ENCODE measurements at regions not wholly inside any gene's neighbourhood (a gene's known extent, or its start where the extent isn't known, plus 50 kb on each side); places are given as distances from the start of the nearest gene placed in this dataset.

DNA sequence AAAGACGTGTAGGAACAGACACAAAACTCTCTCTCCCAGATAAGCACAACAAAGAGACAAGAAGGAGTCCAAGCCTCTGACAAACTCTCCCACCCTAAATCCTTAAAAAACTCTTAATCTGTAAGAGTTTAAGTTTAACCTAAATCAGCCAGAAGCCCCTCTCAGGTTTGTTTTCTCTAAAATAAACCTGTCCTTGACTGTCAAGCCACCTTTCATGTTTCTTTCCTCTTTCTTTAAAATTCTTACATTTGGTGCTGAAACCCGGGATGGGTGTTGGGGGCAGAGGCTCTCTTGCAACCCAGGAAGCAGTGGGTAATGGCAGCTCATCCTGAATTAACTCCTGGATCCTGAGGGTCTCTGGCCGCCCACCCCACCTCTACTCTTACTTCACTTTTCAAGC lies 107.8 kb upstream of the TENT5D start:
- Histone ChIP-seq H3K4me3 (no peak overlapping the region), H3K4me1 (no peaks in the 10 kb centered on the region), H3K9me3 (no peaks in the 10 kb centered on the region), H3K27ac (no peak overlapping the region), H3K27me3 (no peaks in the 10 kb centered on the region), H3K36me3 (no peaks in the 10 kb centered on the region)
- intact Hi-C loops (cut with DNase I): no loop called here
- DNase-seq (ENCODE audit: low spot score in 2 of 2): no peak
- TF ChIP-seq CTCF (IDR thresholded peaks at IDR 0.05): no peak

DNA sequence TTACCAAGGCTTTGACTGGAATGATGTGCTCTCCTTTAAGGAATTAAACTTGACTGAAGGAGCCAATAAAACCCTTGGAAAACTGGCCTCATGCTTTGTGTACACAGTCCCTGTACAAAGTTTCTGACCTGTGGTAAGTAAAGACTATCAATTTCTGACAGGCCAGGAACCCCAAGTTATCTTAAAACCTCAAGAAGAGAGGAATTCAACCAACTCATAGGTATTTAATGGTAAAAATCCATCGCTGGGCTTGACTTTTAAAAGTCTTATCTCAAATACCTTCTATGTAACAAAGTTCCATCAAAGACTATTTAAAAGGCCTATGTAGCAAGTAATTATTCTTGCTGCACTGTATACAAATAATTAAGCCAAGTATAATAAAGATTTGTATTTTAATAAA lies 103.7 kb upstream of the TENT5D start:
- intact Hi-C loops (cut with DNase I): no loop called here
- Histone ChIP-seq H3K9me3 (no peaks in the 10 kb centered on the region), H3K27ac (no peak overlapping the region), H3K27me3 (no peaks in the 10 kb centered on the region), H3K4me3 (no peak overlapping the region), H3K36me3 (no peaks in the 10 kb centered on the region), H3K4me1 (no peaks in the 10 kb centered on the region)
- no peak for TF ChIP-seq CTCF (IDR thresholded peaks at IDR 0.05)
- no peak for DNase-seq (ENCODE audit: low spot score in 2 of 2)

GRCh38 chrX:80317646-80318045 lies 102.6 kb upstream of the TENT5D start:
- no peak overlapping the region for H3K4me3 ChIP-seq
- H3K9me3 ChIP-seq: no peaks in the 10 kb centered on the region
- H3K4me1 ChIP-seq: no peaks in the 10 kb centered on the region
- intact Hi-C loops (cut with DNase I): no loop called here
- H3K27ac ChIP-seq: no peak overlapping the region
- H3K27me3 ChIP-seq: no peaks in the 10 kb centered on the region
- no peaks in the 10 kb centered on the region for H3K36me3 ChIP-seq
- no peak for DNase-seq (ENCODE audit: low spot score in 2 of 2)
- no peak for TF ChIP-seq CTCF (IDR thresholded peaks at IDR 0.05)

- Histone ChIP-seq H3K4me1 (no peaks in the 10 kb centered on the region), H3K36me3 (no peaks in the 10 kb centered on the region), H3K27ac (no peak overlapping the region), H3K9me3 (no peaks in the 10 kb centered on the region), H3K4me3 (no peak overlapping the region), H3K27me3 (no peaks in the 10 kb centered on the region)
- DNase-seq (ENCODE audit: low spot score in 2 of 2): no peak
- intact Hi-C loops (cut with DNase I): no loop called here
- no peak for TF ChIP-seq CTCF (IDR thresholded peaks at IDR 0.05)
These were observed 89.0 kb upstream of the TENT5D start for GRCh38 chrX:80331285-80331684.

DNA sequence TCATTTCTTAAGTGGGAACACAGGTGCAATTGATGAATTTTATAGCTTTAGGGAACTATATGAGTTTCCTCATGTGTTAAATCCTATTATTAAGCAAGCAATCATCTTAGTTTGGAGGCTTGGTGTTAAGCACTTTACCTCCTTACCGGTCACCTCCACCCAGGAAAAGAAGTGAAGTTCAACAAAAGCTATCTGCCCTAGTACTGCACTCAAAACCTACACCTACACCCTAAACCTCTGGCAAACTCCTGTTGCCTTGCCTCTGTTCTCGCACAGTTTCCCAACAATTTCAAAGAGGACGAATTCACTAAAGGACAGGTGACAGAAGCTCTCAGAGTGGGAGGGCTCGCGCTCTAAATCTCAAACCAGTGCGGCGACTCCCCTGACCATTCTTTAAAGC lies 85.7 kb upstream of the TENT5D start:
- H3K27ac ChIP-seq: no peak overlapping the region
- no peaks in the 10 kb centered on the region for H3K4me1 ChIP-seq
- TF ChIP-seq CTCF (IDR thresholded peaks at IDR 0.05): no peak
- H3K36me3 ChIP-seq: no peaks in the 10 kb centered on the region
- peak overlapping the region; percentile 9 to 26 for H3K4me3 ChIP-seq
- no peak for DNase-seq (ENCODE audit: low spot score in 2 of 2)
- no peaks in the 10 kb centered on the region for H3K27me3 ChIP-seq
- H3K9me3 ChIP-seq: no peaks in the 10 kb centered on the region
- intact Hi-C loops (cut with DNase I): no loop called here

Data from ascending aorta (tissue), 2 donors.